Smooth muscle cell (in vitro differentiated cells): ENCODE measurements at regions not wholly inside any gene's neighbourhood (a gene's known extent, or its start where the extent isn't known, plus 50 kb on each side); places are given as distances from the start of the nearest gene placed in this dataset.
A peak's percentile ranks its signal among the peaks of the same experiment; 100 is the strongest.

ENCODE experiments used
- DNase-seq: peaks from one replicate; lab custom pipeline; 2025; ENCODE audit not compliant: unreplicated experiment; lab: John Stamatoyannopoulos, UW
- H2AFZ ChIP-seq: fragments of 200-600 bp; sonication (generic); 2 replicates; pipeline ENCODE4 v1.6.0; 2016; ENCODE audit warnings: antibody characterized with exemption, low read depth, mild to moderate bottlenecking
- H3F3A ChIP-seq: fragments of 200-600 bp; sonication (generic); 2 replicates; pipeline ENCODE4 v1.6.0; 2017; ENCODE audit warnings: antibody characterized with exemption, low read depth
- H3K27ac ChIP-seq: fragments of 200-600 bp; sonication (generic); 2 replicates; pipeline ENCODE4 v1.5.1; 2016; ENCODE audit warnings: low read depth, mild to moderate bottlenecking
- H3K27me3 ChIP-seq: fragments of 200-600 bp; sonication (generic); 2 replicates; pipeline ENCODE4 v1.6.1; 2016; ENCODE audit warnings: low read depth, mild to moderate bottlenecking
- H3K36me3 ChIP-seq: fragments of 200-600 bp; sonication (generic); 2 replicates; pipeline ENCODE4 v1.5.1; 2016; ENCODE audit warnings: low read depth
- H3K4me1 ChIP-seq: fragments of 200-600 bp; sonication (generic); 2 replicates; pipeline ENCODE4 v1.5.1; 2016; ENCODE audit warnings: low read depth
- H3K4me2 ChIP-seq: fragments of 200-600 bp; sonication (generic); 2 replicates; pipeline ENCODE4 v1.6.0; 2016; ENCODE audit warnings: mild to moderate bottlenecking
- H3K4me3 ChIP-seq: fragments of 200-600 bp; sonication (generic); 2 replicates; pipeline ENCODE4 v1.5.1; 2016; ENCODE audit warnings: mild to moderate bottlenecking
- H3K79me2 ChIP-seq: fragments of 200-600 bp; sonication (generic); 2 replicates; pipeline ENCODE4 v1.6.0; 2016; ENCODE audit warnings: low read depth, mild to moderate bottlenecking
- H3K9ac ChIP-seq: fragments of 200-600 bp; sonication (generic); 2 replicates; pipeline ENCODE4 v1.6.0; 2016; ENCODE audit warnings: low read depth
- H3K9me3 ChIP-seq: fragments of 200-600 bp; sonication (generic); replicated peaks from 2 replicates; pipeline ENCODE4 v1.5.1; 2016; ENCODE audit warnings: low read depth
- H4K20me1 ChIP-seq: fragments of 200-600 bp; sonication (generic); 2 replicates; pipeline ENCODE4 v1.6.0; 2016; ENCODE audit warnings: low read depth
- CTCF ChIP-seq: fragments of 200-600 bp; sonication (generic); IDR thresholded peaks from 2 replicates; pipeline ENCODE4 v1.5.1; 2017; ENCODE audit warnings: borderline replicate concordance, mild to moderate bottlenecking, antibody characterized with exemption; ENCODE audit not compliant: insufficient read depth, poor library complexity, severe bottlenecking
- WGBS: methylation state at CpG from one replicate; pipeline ENCODE4 v1.1.7; 2016; ENCODE audit warnings: low lambda C conversion rate; 5-methylcytosine and 5-hydroxymethylcytosine counted together

GRCh38 chr12:98211909-98212695 is 303.3 kb upstream of the TMPO start:
- H3K9ac ChIP-seq: no peak overlapping the region
- no peaks in the 10 kb centered on the region for H3K9me3 ChIP-seq
- H3K4me3 ChIP-seq: no peak overlapping the region
- TF ChIP-seq CTCF: no peak
- no peaks in the 10 kb centered on the region for H3K27me3 ChIP-seq
- no peaks in the 10 kb centered on the region for H4K20me1 ChIP-seq
- H3K27ac ChIP-seq: peak overlapping the region; percentile 56
- 35% methylated on average over 8 of the region's 8 CpGs for WGBS
- peak overlapping the region; percentile 31 for H2AFZ ChIP-seq
- no peaks in the 10 kb centered on the region for H3F3A ChIP-seq
- H3K36me3 ChIP-seq: no peaks in the 10 kb centered on the region
- no peaks in the 10 kb centered on the region for H3K79me2 ChIP-seq
- no peaks in the 10 kb centered on the region for H3K4me1 ChIP-seq
- DNase-seq: no peak
- no peak overlapping the region for H3K4me2 ChIP-seq

DNA sequence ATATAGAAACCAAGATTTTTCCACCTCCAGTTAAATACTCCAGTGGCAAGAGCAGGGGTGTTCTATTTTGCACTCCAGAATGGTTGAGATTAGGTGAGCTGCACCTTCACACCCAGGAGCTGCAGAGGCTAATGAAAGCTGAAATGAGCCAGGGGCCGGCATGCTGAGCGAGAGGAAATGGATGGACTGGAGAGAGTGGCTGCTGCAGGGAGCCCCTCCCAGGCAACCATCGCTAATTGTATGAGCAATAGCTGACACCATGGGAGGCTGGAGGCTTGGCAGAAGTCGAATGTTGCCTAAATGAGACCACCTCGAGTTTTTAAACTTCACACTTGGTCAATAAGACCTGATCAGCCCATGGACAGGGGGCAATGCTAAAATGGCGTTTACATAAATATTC is 301.8 kb upstream of the TMPO start:
- H3F3A ChIP-seq: no peaks in the 10 kb centered on the region
- DNase-seq: no peak
- no peaks in the 10 kb centered on the region for H4K20me1 ChIP-seq
- H3K36me3 ChIP-seq: no peaks in the 10 kb centered on the region
- no peak overlapping the region for H3K9ac ChIP-seq
- no peak overlapping the region for H3K4me2 ChIP-seq
- H3K4me3 ChIP-seq: no peak overlapping the region
- H3K27ac ChIP-seq: no peak overlapping the region
- no peak overlapping the region for H2AFZ ChIP-seq
- H3K4me1 ChIP-seq: no peaks in the 10 kb centered on the region
- no peak for TF ChIP-seq CTCF
- no peaks in the 10 kb centered on the region for H3K79me2 ChIP-seq
- WGBS: 58% methylated on average over 6 of the region's 6 CpGs
- H3K27me3 ChIP-seq: no peaks in the 10 kb centered on the region
- H3K9me3 ChIP-seq: no peaks in the 10 kb centered on the region

GRCh38 chr12:98217257-98217656 is 298.1 kb upstream of the TMPO start:
- H3K9me3 ChIP-seq: no peaks in the 10 kb centered on the region
- no peak overlapping the region for H2AFZ ChIP-seq
- no peak for TF ChIP-seq CTCF
- H3K27ac ChIP-seq: no peak overlapping the region
- WGBS: 100% methylated on average over 1 of the region's 1 CpG
- H3K4me2 ChIP-seq: no peak overlapping the region
- no peaks in the 10 kb centered on the region for H3K79me2 ChIP-seq
- DNase-seq: no peak
- H3K27me3 ChIP-seq: no peaks in the 10 kb centered on the region
- H4K20me1 ChIP-seq: no peaks in the 10 kb centered on the region
- H3F3A ChIP-seq: no peaks in the 10 kb centered on the region
- H3K4me3 ChIP-seq: no peak overlapping the region
- H3K9ac ChIP-seq: no peak overlapping the region
- no peaks in the 10 kb centered on the region for H3K36me3 ChIP-seq
- no peaks in the 10 kb centered on the region for H3K4me1 ChIP-seq

DNA sequence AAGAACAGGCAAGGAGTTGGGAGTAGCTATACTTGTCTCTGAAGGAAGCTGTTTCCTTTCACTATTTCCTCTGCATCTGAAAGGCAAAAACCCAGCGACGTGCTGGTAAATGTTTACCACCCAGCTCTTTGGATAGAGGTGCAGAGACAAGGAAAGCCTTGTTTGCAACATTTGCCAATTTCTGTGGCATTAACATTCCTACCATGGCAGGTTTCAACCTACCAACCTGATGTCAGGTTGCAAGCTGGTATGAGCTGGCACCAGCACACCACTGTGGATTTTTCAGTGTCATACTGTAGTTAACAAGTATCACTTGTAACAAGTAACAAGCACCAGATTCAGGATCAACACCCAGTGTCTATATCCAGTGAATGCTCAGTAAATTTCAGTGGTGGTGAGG is 294.8 kb upstream of the TMPO start:
- Histone ChIP-seq H4K20me1 (no peaks in the 10 kb centered on the region), H3K4me3 (no peak overlapping the region), H3K4me2 (no peak overlapping the region), H3K9ac (no peak overlapping the region), H3K27me3 (no peaks in the 10 kb centered on the region), H3F3A (no peaks in the 10 kb centered on the region), H3K79me2 (no peaks in the 10 kb centered on the region), H3K9me3 (no peaks in the 10 kb centered on the region), H3K4me1 (no peaks in the 10 kb centered on the region), H3K27ac (no peak overlapping the region), H3K36me3 (no peaks in the 10 kb centered on the region), H2AFZ (no peak overlapping the region)
- no peak for TF ChIP-seq CTCF
- no peak for DNase-seq
- WGBS: 51% methylated on average over 2 of the region's 2 CpGs
